ENCODE measurements at regions not wholly inside any gene's neighbourhood (a gene's known extent, or its start where the extent isn't known, plus 50 kb on each side); places are given as distances from the start of the nearest gene placed in this dataset.

- TF ChIP-seq PRDM15 (CRISPR knock-in tag; IDR thresholded peaks at IDR 0.05), result no peak
- no peak for TF ChIP-seq EMX1 (CRISPR knock-in tag; IDR thresholded peaks at IDR 0.05)
Observed at GRCh38 chr21:29423099-29423870, 124.6 kb downstream of the BACH1 start (continued).

- Mint-ChIP-seq H3K27ac (no peak overlapping the region), H3K4me1 (peaks cover 4% of the 10 kb centered on the region; the same call in 1 of the 2 replicates), H3K36me3 (no peaks in the 10 kb centered on the region), H3K27me3 (ENCODE audit: low read depth) (no peaks in the 10 kb centered on the region), H3K9me3 (peaks cover 4% of the 10 kb centered on the region; the same call in 1 of the 2 replicates), H3K4me3 (no peak overlapping the region)
- ChIA-PET CTCF (no interaction called here), POLR2A (interaction anchor here (0.7 kb wide), 1 partner anchor 579 kb away, joined by 7 read pairs; no protein-coding TSS in a partner anchor)
- DNase-seq (ENCODE audit: low spot score) (no peak), ATAC-seq (no peak)
- TF ChIP-seq MXD4 (CRISPR knock-in tag; IDR thresholded peaks at IDR 0.05; ENCODE audit: borderline replicate concordance) (no peak), TEAD1 (CRISPR knock-in tag; IDR thresholded peaks at IDR 0.05) (no peak), E2F5 (CRISPR knock-in tag; IDR thresholded peaks at IDR 0.05) (no peak), RELA (CRISPR knock-in tag; IDR thresholded peaks at IDR 0.05; ENCODE audit: borderline replicate concordance) (no peak), ZNF121 (CRISPR knock-in tag; IDR thresholded peaks at IDR 0.05) (no peak), STAT6 (CRISPR knock-in tag; conservative IDR thresholded peaks at IDR 0.05; ENCODE audit: low read depth) (no peak)
Observed at GRCh38 chr21:29424728-29425127, 126.0 kb downstream of the BACH1 start.

- Mint-ChIP-seq H3K27ac (no peak overlapping the region), H3K36me3 (no peaks in the 10 kb centered on the region)
- ATAC-seq, result no peak
- TF ChIP-seq MYBL2 (CRISPR knock-in tag; IDR thresholded peaks at IDR 0.05) (no peak), GTF2I (CRISPR knock-in tag; conservative IDR thresholded peaks at IDR 0.05) (no peak), OVOL2 (CRISPR knock-in tag; IDR thresholded peaks at IDR 0.05; ENCODE audit: borderline replicate concordance) (no peak), ZNF416 (CRISPR knock-in tag; IDR thresholded peaks at IDR 0.05) (no peak), NFE2L1 (CRISPR knock-in tag; IDR thresholded peaks at IDR 0.05) (no peak), RORB (CRISPR knock-in tag; IDR thresholded peaks at IDR 0.05) (no peak), ESRRA (CRISPR knock-in tag; IDR thresholded peaks at IDR 0.05; ENCODE audit: borderline replicate concordance) (no peak), TCF7 (CRISPR knock-in tag; IDR thresholded peaks at IDR 0.05; ENCODE audit: low read depth) (no peak), IRF2 (CRISPR knock-in tag; IDR thresholded peaks at IDR 0.05; ENCODE audit: borderline replicate concordance, low read depth) (no peak), E2F1 (CRISPR knock-in tag; IDR thresholded peaks at IDR 0.05) (no peak), AFF4 (CRISPR knock-in tag; IDR thresholded peaks at IDR 0.05; ENCODE audit: borderline replicate concordance) (no peak), JUN (CRISPR knock-in tag; IDR thresholded peaks at IDR 0.05) (no peak)
Observed at GRCh38 chr21:29429218-29429617, 130.5 kb downstream of the BACH1 start.

More at GRCh38 chr21:29429218-29429617, 130.5 kb downstream of the BACH1 start:
- Mint-ChIP-seq H3K4me3 (no peak overlapping the region), H3K27me3 (ENCODE audit: low read depth) (no peaks in the 10 kb centered on the region), H3K4me1 (peaks cover 18% of the 10 kb centered on the region), H3K9me3 (no peaks in the 10 kb centered on the region)
- CTCF ChIA-PET, result no interaction called here
- no peak for DNase-seq (ENCODE audit: low spot score)
- POLR2A ChIA-PET, result no interaction called here

Measured in WTC11 (cell line).